ENCODE measurements at regions not wholly inside any gene's neighbourhood (a gene's known extent, or its start where the extent isn't known, plus 50 kb on each side); places are given as distances from the start of the nearest gene placed in this dataset.

GRCh38 chr9:13746876-13747275 lies 467.4 kb upstream of the MPDZ start:
- TF ChIP-seq, protein P1, sequence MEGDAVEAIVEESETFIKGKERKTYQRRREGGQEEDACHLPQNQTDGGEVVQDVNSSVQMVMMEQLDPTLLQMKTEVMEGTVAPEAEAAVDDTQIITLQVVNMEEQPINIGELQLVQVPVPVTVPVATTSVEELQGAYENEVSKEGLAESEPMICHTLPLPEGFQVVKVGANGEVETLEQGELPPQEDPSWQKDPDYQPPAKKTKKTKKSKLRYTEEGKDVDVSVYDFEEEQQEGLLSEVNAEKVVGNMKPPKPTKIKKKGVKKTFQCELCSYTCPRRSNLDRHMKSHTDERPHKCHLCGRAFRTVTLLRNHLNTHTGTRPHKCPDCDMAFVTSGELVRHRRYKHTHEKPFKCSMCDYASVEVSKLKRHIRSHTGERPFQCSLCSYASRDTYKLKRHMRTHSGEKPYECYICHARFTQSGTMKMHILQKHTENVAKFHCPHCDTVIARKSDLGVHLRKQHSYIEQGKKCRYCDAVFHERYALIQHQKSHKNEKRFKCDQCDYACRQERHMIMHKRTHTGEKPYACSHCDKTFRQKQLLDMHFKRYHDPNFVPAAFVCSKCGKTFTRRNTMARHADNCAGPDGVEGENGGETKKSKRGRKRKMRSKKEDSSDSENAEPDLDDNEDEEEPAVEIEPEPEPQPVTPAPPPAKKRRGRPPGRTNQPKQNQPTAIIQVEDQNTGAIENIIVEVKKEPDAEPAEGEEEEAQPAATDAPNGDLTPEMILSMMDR (IDR thresholded peaks at IDR 0.05) = no peak
- TF ChIP-seq EZH2phosphoT487 (IDR thresholded peaks at IDR 0.05) = no peak
